Neural progenitor cell (in vitro differentiated cells): ENCODE measurements at regions not wholly inside any gene's neighbourhood (a gene's known extent, or its start where the extent isn't known, plus 50 kb on each side); places are given as distances from the start of the nearest gene placed in this dataset.

Source experiments
- DNase-seq: peaks from one replicate; pipeline ENCODE4 v3.0.0-alpha.2; 2016; ENCODE audit warnings: low spot score
- H2AFZ ChIP-seq: fragments of 200-600 bp; sonication (generic); replicated peaks from 2 replicates; pipeline ENCODE4 v1.6.1; 2016; ENCODE audit warnings: antibody characterized with exemption
- H3F3A ChIP-seq: fragments of 200-600 bp; sonication (generic); 2 replicates; pipeline ENCODE4 v1.6.1; 2016; ENCODE audit warnings: antibody characterized with exemption, low read depth
- H3K27ac ChIP-seq: fragments of 200-600 bp; sonication (generic); 2 replicates; pipeline ENCODE4 v1.5.1; 2016; ENCODE audit warnings: mild to moderate bottlenecking
- H3K27me3 ChIP-seq: fragments of 200-600 bp; sonication (generic); 2 replicates; pipeline ENCODE4 v1.6.1; 2016; ENCODE audit warnings: mild to moderate bottlenecking, moderate library complexity
- H3K36me3 ChIP-seq: fragments of 200-600 bp; sonication (generic); 2 replicates; pipeline ENCODE4 v1.5.1; 2016
- H3K4me1 ChIP-seq: fragments of 200-600 bp; sonication (generic); 2 replicates; pipeline ENCODE4 v1.6.1; 2016; ENCODE audit warnings: mixed run types
- H3K4me2 ChIP-seq: fragments of 200-600 bp; sonication (generic); 2 replicates; pipeline ENCODE4 v1.6.1; 2016
- H3K4me3 ChIP-seq: fragments of 200-600 bp; sonication (generic); 2 replicates; pipeline ENCODE4 v1.5.1; 2016
- H3K79me2 ChIP-seq: fragments of 200-600 bp; sonication (generic); 2 replicates; pipeline ENCODE4 v1.6.1; 2016; ENCODE audit warnings: low read depth
- H3K9ac ChIP-seq: fragments of 200-600 bp; sonication (generic); 2 replicates; pipeline ENCODE4 v1.6.1; 2016
- H3K9me3 ChIP-seq: fragments of 200-600 bp; sonication (generic); 2 replicates; pipeline ENCODE4 v1.5.1; 2016; ENCODE audit warnings: low read depth
- H4K20me1 ChIP-seq: fragments of 200-600 bp; sonication (generic); 2 replicates; pipeline ENCODE4 v1.6.1; 2016; ENCODE audit warnings: low read depth
- H3K27ac Mint-ChIP-seq: 3 replicates; pipeline ENCODE4 v1.8.0; 2021; ENCODE audit warnings: mixed read lengths
- H3K27me3 Mint-ChIP-seq: 2 replicates; pipeline ENCODE4 v1.8.0; 2022; ENCODE audit warnings: low read depth, mild to moderate bottlenecking, inconsistent platforms, moderate library complexity, mixed read lengths; ENCODE audit not compliant: insufficient read depth
- H3K36me3 Mint-ChIP-seq: 3 replicates; pipeline ENCODE4 v1.8.0; 2021; ENCODE audit warnings: mixed read lengths
- H3K4me1 Mint-ChIP-seq: 3 replicates; pipeline ENCODE4 v1.8.0; 2021; ENCODE audit warnings: mixed read lengths
- H3K4me3 Mint-ChIP-seq: 3 replicates; pipeline ENCODE4 v1.8.0; 2021; ENCODE audit warnings: mild to moderate bottlenecking, moderate library complexity, mixed read lengths
- H3K9me3 Mint-ChIP-seq: 3 replicates; pipeline ENCODE4 v1.8.0; 2020; ENCODE audit warnings: mixed read lengths
- EZH2 ChIP-seq: fragments of 200-600 bp; sonication (generic); IDR thresholded peaks from 2 replicates; pipeline ENCODE4 v1.6.1; 2017; ENCODE audit warnings: antibody characterized with exemption, mild to moderate bottlenecking, moderate library complexity
- EZH2phosphoT487 ChIP-seq: fragments of 200-600 bp; sonication (generic); IDR thresholded peaks from 2 replicates; pipeline ENCODE4 v1.6.1; 2017; ENCODE audit warnings: antibody characterized with exemption
- TF ChIP-seq, protein P1 (sequence below): fragments of 200-600 bp; sonication (generic); IDR thresholded peaks from 2 replicates; pipeline ENCODE4 v1.5.1; 2017; ENCODE audit warnings: antibody characterized with exemption, mild to moderate bottlenecking

DNA sequence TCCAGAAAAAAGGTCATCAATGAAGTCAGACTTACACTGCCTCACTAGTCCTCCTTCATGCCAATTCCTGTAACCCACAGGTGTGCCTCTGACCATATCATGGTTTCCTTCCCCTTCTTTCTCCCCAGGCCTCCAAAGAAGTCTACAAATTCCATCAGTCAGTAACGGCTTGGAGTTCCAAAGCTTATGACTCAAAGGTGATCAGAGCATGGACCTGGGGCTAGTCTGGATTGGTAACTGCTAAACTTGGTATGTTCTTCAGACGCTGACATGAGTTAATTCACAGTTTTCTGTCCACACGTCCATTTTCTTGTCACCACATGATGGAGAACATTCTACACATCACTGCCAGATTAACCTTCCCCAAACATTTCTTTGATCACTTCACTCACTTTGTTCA lies 560.4 kb downstream of the ETNK1 start:
- no peak for DNase-seq
- Mint-ChIP-seq H3K9me3 (no peaks in the 10 kb centered on the region), H3K4me1 (no peaks in the 10 kb centered on the region), H3K27ac (no peak overlapping the region), H3K4me3 (no peak overlapping the region), H3K27me3 (peaks cover 4% of the 10 kb centered on the region), H3K36me3 (no peaks in the 10 kb centered on the region)
- Histone ChIP-seq H3K9ac (no peak overlapping the region), H3K4me1 (no peaks in the 10 kb centered on the region), H4K20me1 (no peaks in the 10 kb centered on the region), H3K9me3 (no peaks in the 10 kb centered on the region), H3K79me2 (no peaks in the 10 kb centered on the region), H3K36me3 (no peaks in the 10 kb centered on the region), H3K27me3 (no peaks in the 10 kb centered on the region), H3K4me3 (no peak overlapping the region), H3K4me2 (no peak overlapping the region), H3F3A (no peaks in the 10 kb centered on the region), H3K27ac (no peak overlapping the region), H2AFZ (no peak overlapping the region)
- no peak for TF ChIP-seq EZH2

DNA sequence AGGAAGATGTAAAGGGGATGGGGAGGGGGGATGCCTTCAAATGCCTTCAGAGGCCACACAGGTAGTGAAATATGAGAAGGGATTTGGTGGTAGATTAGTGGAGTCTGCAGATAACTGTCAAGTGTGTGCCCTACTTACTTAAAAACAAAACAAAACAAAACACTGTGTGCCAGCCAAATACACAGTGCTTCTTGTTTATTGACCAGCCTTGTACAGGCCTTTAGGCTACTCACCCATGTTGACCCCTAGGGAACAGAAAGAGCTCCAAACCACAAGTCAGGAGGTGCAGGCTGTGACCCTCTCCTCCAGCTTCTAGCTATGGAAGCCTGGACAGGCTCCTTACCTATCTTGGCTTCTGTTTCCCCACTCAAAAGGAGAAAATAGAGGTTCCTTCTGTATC lies 562.0 kb downstream of the ETNK1 start:
- Histone ChIP-seq H2AFZ (no peak overlapping the region), H3K9ac (no peak overlapping the region), H3F3A (no peaks in the 10 kb centered on the region), H3K27ac (no peak overlapping the region), H3K9me3 (no peaks in the 10 kb centered on the region), H3K4me3 (no peak overlapping the region), H3K36me3 (no peaks in the 10 kb centered on the region), H3K4me2 (no peak overlapping the region), H3K27me3 (no peaks in the 10 kb centered on the region), H4K20me1 (no peaks in the 10 kb centered on the region), H3K4me1 (no peaks in the 10 kb centered on the region), H3K79me2 (no peaks in the 10 kb centered on the region)
- Mint-ChIP-seq H3K27me3 (peaks cover 4% of the 10 kb centered on the region), H3K36me3 (no peaks in the 10 kb centered on the region), H3K4me3 (no peak overlapping the region), H3K27ac (no peak overlapping the region), H3K4me1 (no peaks in the 10 kb centered on the region), H3K9me3 (no peaks in the 10 kb centered on the region)
- DNase-seq, result no peak
- TF ChIP-seq EZH2phosphoT487 (no peak), EZH2 (no peak)
- TF ChIP-seq, protein P1, sequence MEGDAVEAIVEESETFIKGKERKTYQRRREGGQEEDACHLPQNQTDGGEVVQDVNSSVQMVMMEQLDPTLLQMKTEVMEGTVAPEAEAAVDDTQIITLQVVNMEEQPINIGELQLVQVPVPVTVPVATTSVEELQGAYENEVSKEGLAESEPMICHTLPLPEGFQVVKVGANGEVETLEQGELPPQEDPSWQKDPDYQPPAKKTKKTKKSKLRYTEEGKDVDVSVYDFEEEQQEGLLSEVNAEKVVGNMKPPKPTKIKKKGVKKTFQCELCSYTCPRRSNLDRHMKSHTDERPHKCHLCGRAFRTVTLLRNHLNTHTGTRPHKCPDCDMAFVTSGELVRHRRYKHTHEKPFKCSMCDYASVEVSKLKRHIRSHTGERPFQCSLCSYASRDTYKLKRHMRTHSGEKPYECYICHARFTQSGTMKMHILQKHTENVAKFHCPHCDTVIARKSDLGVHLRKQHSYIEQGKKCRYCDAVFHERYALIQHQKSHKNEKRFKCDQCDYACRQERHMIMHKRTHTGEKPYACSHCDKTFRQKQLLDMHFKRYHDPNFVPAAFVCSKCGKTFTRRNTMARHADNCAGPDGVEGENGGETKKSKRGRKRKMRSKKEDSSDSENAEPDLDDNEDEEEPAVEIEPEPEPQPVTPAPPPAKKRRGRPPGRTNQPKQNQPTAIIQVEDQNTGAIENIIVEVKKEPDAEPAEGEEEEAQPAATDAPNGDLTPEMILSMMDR, result no peak

DNA sequence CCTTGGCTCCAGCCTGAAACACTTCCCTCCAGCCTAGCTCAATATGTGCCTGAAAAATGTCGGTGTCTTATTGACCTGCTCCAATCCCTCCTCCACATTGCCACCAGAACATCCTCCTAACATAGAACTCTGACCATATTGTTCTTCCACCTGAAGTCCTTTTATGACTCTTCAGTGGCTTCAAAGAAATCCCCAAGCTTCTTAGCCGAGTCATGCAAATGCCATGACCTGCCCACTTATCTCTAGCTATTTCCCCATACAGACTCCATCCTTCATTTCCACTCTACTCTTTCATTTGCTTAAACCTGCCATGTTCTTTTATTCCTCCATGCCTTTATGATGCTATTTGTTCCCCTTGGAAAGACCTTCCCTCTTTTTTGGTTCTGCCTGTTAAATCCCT lies 568.6 kb downstream of the ETNK1 start:
- Mint-ChIP-seq H3K36me3 (no peaks in the 10 kb centered on the region), H3K27ac (no peak overlapping the region), H3K4me3 (no peak overlapping the region), H3K4me1 (no peaks in the 10 kb centered on the region), H3K27me3 (peaks cover 4% of the 10 kb centered on the region), H3K9me3 (no peaks in the 10 kb centered on the region)
- H3K27ac ChIP-seq, result no peak overlapping the region
- H3K9ac ChIP-seq, result no peak overlapping the region
- H3K36me3 ChIP-seq, result no peaks in the 10 kb centered on the region
- H3K27me3 ChIP-seq, result no peaks in the 10 kb centered on the region
- H3K79me2 ChIP-seq, result no peaks in the 10 kb centered on the region
- H3K9me3 ChIP-seq, result no peaks in the 10 kb centered on the region
- no peaks in the 10 kb centered on the region for H3K4me1 ChIP-seq
- no peak overlapping the region for H3K4me3 ChIP-seq
- H3F3A ChIP-seq, result no peaks in the 10 kb centered on the region
- TF ChIP-seq, protein P1, result no peak
- no peak for TF ChIP-seq EZH2phosphoT487
- TF ChIP-seq EZH2, result no peak
- H2AFZ ChIP-seq, result peak overlapping the region; percentile 9
- H3K4me2 ChIP-seq, result no peak overlapping the region
- no peak for DNase-seq
- H4K20me1 ChIP-seq, result no peaks in the 10 kb centered on the region

DNA sequence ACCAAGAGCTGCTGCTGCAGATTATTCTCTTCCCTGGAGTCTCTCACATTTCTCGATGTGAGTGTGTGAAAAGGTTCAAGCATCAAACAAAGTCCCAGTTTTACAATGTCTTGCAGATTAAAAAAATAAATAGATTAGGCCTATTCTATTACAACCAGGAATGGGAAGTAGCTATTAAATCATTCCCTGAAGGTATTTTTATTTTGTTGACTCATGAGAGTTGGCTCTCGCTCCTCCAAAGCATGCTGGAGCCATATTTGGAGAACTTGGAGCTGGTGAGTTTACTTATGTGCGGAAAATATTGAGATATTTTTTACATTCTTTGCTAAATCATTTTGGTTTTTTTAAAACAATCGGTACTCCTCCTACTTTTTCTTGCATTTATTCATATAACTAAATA lies 572.3 kb downstream of the ETNK1 start:
- Histone ChIP-seq H3F3A (no peaks in the 10 kb centered on the region), H3K4me1 (no peaks in the 10 kb centered on the region), H3K9me3 (no peaks in the 10 kb centered on the region), H3K36me3 (no peaks in the 10 kb centered on the region), H3K27ac (no peak overlapping the region), H3K4me3 (no peak overlapping the region), H2AFZ (no peak overlapping the region), H3K4me2 (no peak overlapping the region), H3K27me3 (no peaks in the 10 kb centered on the region), H3K79me2 (no peaks in the 10 kb centered on the region), H4K20me1 (no peaks in the 10 kb centered on the region), H3K9ac (no peak overlapping the region)
- peaks cover 3% of the 10 kb centered on the region for H3K9me3 Mint-ChIP-seq
- DNase-seq, result no peak
- H3K4me1 Mint-ChIP-seq, result no peaks in the 10 kb centered on the region
- H3K27me3 Mint-ChIP-seq, result no peaks in the 10 kb centered on the region
- H3K36me3 Mint-ChIP-seq, result no peaks in the 10 kb centered on the region
- TF ChIP-seq EZH2, result no peak
- TF ChIP-seq, protein P1, result no peak
- no peak for TF ChIP-seq EZH2phosphoT487
- H3K4me3 Mint-ChIP-seq, result no peak overlapping the region
- H3K27ac Mint-ChIP-seq, result no peak overlapping the region
